HepG2 (cell line): ENCODE measurements at regions not wholly inside any gene's neighbourhood (a gene's known extent, or its start where the extent isn't known, plus 50 kb on each side); places are given as distances from the start of the nearest gene placed in this dataset.

ENCODE experiments used
- ATAC-seq: fragments of 200-7000 bp; cut with Tn5 transposase; 3 replicates; pipeline ENCODE4 v1.9.1; 2020; ENCODE audit warnings: mild to moderate bottlenecking, moderate library complexity
- BruUV-seq: library from RNA; stranded (reverse); fragments of 400-500 nt; replicated peaks from 2 replicates; lab custom pipeline; 2021; lab: Mats Ljungman, UMichigan
- CTCF ChIA-PET: fragments of 300-600 bp; formaldehyde crosslinking; extraction: SDS; loops from one replicate; lab custom pipeline; 2021; ENCODE audit warnings: low total read pairs, inconsistent platforms, low intra/inter-chr PET ratio; lab: Yijun Ruan, JAX
- POLR2A ChIA-PET: fragments of 350-600 bp; sonication (Branson Sonifier 250); formaldehyde crosslinking; loops from one replicate; lab custom pipeline; 2020; ENCODE audit warnings: antibody characterized with exemption, inconsistent platforms; lab: Yijun Ruan, JAX
- DNase-seq: peaks from one replicate; pipeline ENCODE4 v3.0.0-alpha.2; 2015; ENCODE audit warnings: low spot score
- FAIRE-seq: peaks from 3 replicates; lab custom pipeline; 2011; peaks lifted over from hg19 to GRCh38; lab: Jason Lieb, UNC
- H2AFZ ChIP-seq: one replicate; pipeline ENCODE4 v1.6.1; 2011; ENCODE audit warnings: low read length, inconsistent platforms
- H3K27ac ChIP-seq: fragments of 300-600 bp; 3 replicates; pipeline ENCODE4 v1.8.0; 2011; ENCODE audit warnings: mixed run types, mild to moderate bottlenecking, mixed read lengths, low read length, inconsistent platforms; ENCODE audit not compliant: insufficient read depth; ENCODE audit errors: extremely low read length
- H3K27me3 ChIP-seq, 2 experiments: fragments of 200-600 bp in 1 of 2; 2 replicates in 1 of 2; 3 replicates in 1 of 2; pipeline versions ENCODE4 v1.6.0 to v1.8.0; 2011; ENCODE audit warnings: low read length in 2 of 2, mild to moderate bottlenecking in 2 of 2, moderate library complexity in 2 of 2, inconsistent platforms in 1 of 2; ENCODE audit not compliant: insufficient read depth in 2 of 2, control insufficient read depth in 1 of 2
- H3K36me3 ChIP-seq, 2 experiments: fragments of 200-600 bp in 1 of 2; replicated peaks in 1 of 2; 2 replicates in 1 of 2; 3 replicates in 1 of 2; pipeline versions ENCODE4 v1.5.1 to v1.8.0; 2011; ENCODE audit warnings: low read length in 2 of 2, inconsistent platforms in 1 of 2; ENCODE audit not compliant: insufficient read depth in 2 of 2, control insufficient read depth in 1 of 2
- H3K4me1 ChIP-seq: 2 replicates; pipeline ENCODE4 v1.5.1; 2012; ENCODE audit warnings: low read length, inconsistent platforms; ENCODE audit not compliant: insufficient read depth
- H3K4me2 ChIP-seq: 2 replicates; pipeline ENCODE4 v1.6.0; 2011; ENCODE audit warnings: low read depth, low read length, inconsistent platforms
- H3K4me3 ChIP-seq, 3 experiments: fragments of 200-600 bp in 1 of 3; sonication (generic), shearing (Covaris generic) in 1 of 3; replicated peaks in 1 of 3; 2 replicates each; pipeline ENCODE4 v1.5.1; 2011 to 2016; ENCODE audit warnings: low read length in 3 of 3, inconsistent platforms in 2 of 3, low read depth in 2 of 3, mild to moderate bottlenecking in 2 of 3, control low read depth in 1 of 3, mixed read lengths in 1 of 3; ENCODE audit not compliant: insufficient read depth in 1 of 3
- H3K79me2 ChIP-seq: one replicate; pipeline ENCODE4 v1.6.1; 2011; ENCODE audit warnings: low read length, inconsistent platforms; ENCODE audit not compliant: insufficient read depth
- H3K9ac ChIP-seq: 2 replicates; pipeline ENCODE4 v1.6.0; 2011; ENCODE audit warnings: mild to moderate bottlenecking, low read depth, low read length, inconsistent platforms; ENCODE audit not compliant: insufficient read depth
- H3K9me3 ChIP-seq: 2 replicates; pipeline ENCODE4 v1.5.1; 2012; ENCODE audit warnings: mild to moderate bottlenecking, low read length
- H4K20me1 ChIP-seq: 2 replicates; pipeline ENCODE4 v1.6.0; 2011; ENCODE audit warnings: inconsistent platforms, mild to moderate bottlenecking, low read length, moderate library complexity; ENCODE audit not compliant: insufficient read depth
- GLMP ChIP-seq: sonication (generic); formaldehyde crosslinking; IDR thresholded peaks from 2 replicates; pipeline ENCODE4 v1.9.0; 2021; ENCODE audit warnings: missing genetic modification reagents, mild to moderate bottlenecking, borderline replicate concordance
- RARA ChIP-seq: IDR thresholded peaks from 2 replicates; pipeline ENCODE4 v1.6.1; 2016; ENCODE audit warnings: missing genetic modification reagents, missing compliant biosample characterization
- RNF219 ChIP-seq: sonication (generic); formaldehyde crosslinking; IDR thresholded peaks from 2 replicates; pipeline ENCODE4 v1.5.0; 2020; ENCODE audit warnings: mild to moderate bottlenecking, missing genetic modification reagents
- SNAI1 ChIP-seq: sonication (generic); formaldehyde crosslinking; IDR thresholded peaks from 2 replicates; pipeline ENCODE4 v1.5.0; 2020; ENCODE audit warnings: mild to moderate bottlenecking, missing genetic modification reagents, borderline replicate concordance
- TEAD3 ChIP-seq: optimal IDR thresholded peaks from 2 replicates; pipeline ENCODE3; 2016; ENCODE audit warnings: borderline replicate concordance
- THYN1 ChIP-seq: sonication (generic); formaldehyde crosslinking; IDR thresholded peaks from 2 replicates; pipeline ENCODE4 v1.8.1; 2023; ENCODE audit warnings: low read depth, mild to moderate bottlenecking, moderate library complexity, missing genetic modification reagents, borderline replicate concordance
- ZBTB38 ChIP-seq: sonication (generic); formaldehyde crosslinking; IDR thresholded peaks from 2 replicates; pipeline ENCODE4 v1.5.1; 2020; ENCODE audit warnings: mild to moderate bottlenecking, missing genetic modification reagents
- ZNF121 ChIP-seq: sonication (generic); formaldehyde crosslinking; IDR thresholded peaks from 2 replicates; pipeline ENCODE4 v1.5.0; 2020; ENCODE audit warnings: mild to moderate bottlenecking, missing genetic modification reagents
- ZNF207 ChIP-seq: fragments of 450-650 bp; IDR thresholded peaks from 2 replicates; pipeline ENCODE4 v1.6.1; 2016; ENCODE audit warnings: antibody characterized with exemption, borderline replicate concordance
- ZNF251 ChIP-seq: sonication (generic); formaldehyde crosslinking; IDR thresholded peaks from 2 replicates; pipeline ENCODE4 v1.9.0; 2021; ENCODE audit warnings: mild to moderate bottlenecking, missing genetic modification reagents
- ZNF496 ChIP-seq: sonication (generic); formaldehyde crosslinking; IDR thresholded peaks from 2 replicates; pipeline ENCODE4 v1.8.1; 2023; ENCODE audit warnings: mild to moderate bottlenecking, moderate library complexity, missing genetic modification reagents; ENCODE audit not compliant: insufficient replicate concordance
- ZNF687 ChIP-seq: sonication (generic); formaldehyde crosslinking; IDR thresholded peaks from 2 replicates; pipeline ENCODE4 v1.5.1; 2020; ENCODE audit warnings: mild to moderate bottlenecking, missing genetic modification reagents, moderate library complexity
- ZNF747 ChIP-seq: sonication (generic); formaldehyde crosslinking; IDR thresholded peaks from 2 replicates; pipeline ENCODE4 v1.8.1; 2023; ENCODE audit warnings: missing genetic modification reagents, mild to moderate bottlenecking, borderline replicate concordance
- WGBS: methylation state at CpG from one replicate; pipeline ENCODE4 v1.1.6; 2017; ENCODE audit warnings: low lambda C conversion rate; 5-methylcytosine and 5-hydroxymethylcytosine counted together
- in situ Hi-C: cut with HindIII; loops from 2 replicates; pipeline ENCODE4 v1.10.0; 2017; ENCODE audit warnings: low pct_unique_long_range_greater_than_20kb; ENCODE audit not compliant: extremely low pct_ligation_motif_present
- intact Hi-C: fragments of 100-400 bp; cut with micrococcal nuclease; formaldehyde crosslinking; loops from one replicate; pipeline ENCODE4 v1.10.0; 2022; ENCODE audit not compliant: unreplicated experiment

GRCh38 chr4:1488357-1488756 lies 82.1 kb upstream of the NKX1-1 start:
- WGBS = 10% methylated on average over 7 of the region's 7 CpGs
- DNase-seq = no peak
- in situ Hi-C loops = no loop called here
- no peaks in the 10 kb centered on the region for H3K36me3 ChIP-seq
- intact Hi-C loops = no loop called here
- no peaks in the 10 kb centered on the region for H3K4me1 ChIP-seq
- no peaks in the 10 kb centered on the region for H3K79me2 ChIP-seq
- peaks cover 20% of the 10 kb centered on the region for H3K9me3 ChIP-seq
- no peak overlapping the region for H3K4me2 ChIP-seq
- no peak overlapping the region for H3K4me3 ChIP-seq
- FAIRE-seq = no peak
- CTCF ChIA-PET = no interaction called here
- H4K20me1 ChIP-seq = no peaks in the 10 kb centered on the region
- POLR2A ChIA-PET = no interaction called here
- no peak for ATAC-seq
- BruUV-seq = no TSS peak
- no peak overlapping the region for H3K9ac ChIP-seq
- peaks cover 14 to 45% of the 10 kb centered on the region in 2 experiments for H3K27me3 ChIP-seq
- H2AFZ ChIP-seq = no peak overlapping the region
- no peak overlapping the region for H3K27ac ChIP-seq
- no peak for TF ChIP-seq ZNF251 (CRISPR knock-in tag)
- no peak for TF ChIP-seq ZNF687 (CRISPR knock-in tag)
- TF ChIP-seq SNAI1 (CRISPR knock-in tag) = no peak
- no peak for TF ChIP-seq ZNF121 (CRISPR knock-in tag)
- no peak for TF ChIP-seq THYN1 (CRISPR knock-in tag)
- no peak for TF ChIP-seq ZNF207
- no peak for TF ChIP-seq GLMP (CRISPR knock-in tag)
- no peak for TF ChIP-seq TEAD3
- no peak for TF ChIP-seq ZBTB38 (CRISPR knock-in tag)
- no peak for TF ChIP-seq ZNF496 (CRISPR knock-in tag)
- no peak for TF ChIP-seq RNF219 (CRISPR knock-in tag)
- no peak for TF ChIP-seq ZNF747 (CRISPR knock-in tag)
- no peak for TF ChIP-seq RARA
